HK-2 (cell line): ENCODE measurements at regions not wholly inside any gene's neighbourhood (a gene's known extent, or its start where the extent isn't known, plus 50 kb on each side); places are given as distances from the start of the nearest gene placed in this dataset.

Experiments used
- DNase-seq: peaks from one replicate; pipeline ENCODE4 v3.0.0-alpha.2; 2018; ENCODE audit not compliant: unreplicated experiment

- DNase-seq, result no peak
These were observed 333.4 kb upstream of the CHD6 start for GRCh38 chr20:41951615-41952014.

GRCh38 chr20:41939659-41940058 lies 321.5 kb upstream of the CHD6 start:
- no peak for DNase-seq

GRCh38 chr20:41938353-41938752 lies 320.2 kb upstream of the CHD6 start:
- DNase-seq, result no peak

DNA sequence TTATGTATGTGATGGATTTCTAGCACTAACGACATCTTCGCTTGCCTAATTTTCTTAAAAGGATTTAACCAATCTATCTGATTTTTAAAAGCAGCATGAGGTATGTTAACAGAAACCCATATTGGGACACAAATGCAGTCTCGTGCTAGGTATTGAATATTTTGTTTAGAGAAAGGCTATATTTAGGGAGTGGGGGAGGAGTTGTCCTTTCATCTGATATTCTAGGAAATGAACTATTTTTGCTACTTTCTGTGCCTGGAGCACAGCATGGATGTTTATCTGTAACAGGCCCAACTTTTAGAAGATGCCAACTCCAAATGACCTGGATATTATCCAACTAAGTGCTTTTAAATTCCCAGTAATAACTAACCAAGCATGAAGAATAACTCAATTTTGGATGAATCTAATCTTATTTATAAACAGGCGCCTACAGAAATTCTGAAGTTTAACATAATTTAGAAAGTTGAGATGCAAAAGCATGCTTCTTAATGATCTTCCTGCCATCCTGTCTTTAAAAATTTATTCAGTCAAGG lies 317.1 kb upstream of the CHD6 start:
- no peak for DNase-seq

DNA sequence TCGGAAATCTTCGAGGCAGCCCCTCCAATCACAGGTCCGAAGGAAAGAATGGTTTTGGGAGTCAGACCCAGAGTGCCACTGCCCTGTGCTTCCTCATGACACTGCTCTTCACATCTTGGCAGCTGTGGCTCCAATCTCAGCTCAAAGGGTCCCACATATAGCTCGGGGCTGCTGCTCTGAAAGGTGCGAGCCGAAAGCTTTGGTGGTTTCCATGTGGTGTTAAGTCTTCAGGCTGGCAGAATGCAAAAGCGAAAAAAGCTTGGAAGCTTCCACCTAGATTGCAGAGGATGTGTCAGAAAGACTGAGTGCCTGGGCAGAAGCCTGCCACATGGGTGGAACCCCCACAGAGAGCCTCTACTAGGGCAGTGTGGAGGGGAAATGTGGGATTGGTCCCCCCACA lies 314.3 kb upstream of the CHD6 start:
- DNase-seq, result no peak

DNA sequence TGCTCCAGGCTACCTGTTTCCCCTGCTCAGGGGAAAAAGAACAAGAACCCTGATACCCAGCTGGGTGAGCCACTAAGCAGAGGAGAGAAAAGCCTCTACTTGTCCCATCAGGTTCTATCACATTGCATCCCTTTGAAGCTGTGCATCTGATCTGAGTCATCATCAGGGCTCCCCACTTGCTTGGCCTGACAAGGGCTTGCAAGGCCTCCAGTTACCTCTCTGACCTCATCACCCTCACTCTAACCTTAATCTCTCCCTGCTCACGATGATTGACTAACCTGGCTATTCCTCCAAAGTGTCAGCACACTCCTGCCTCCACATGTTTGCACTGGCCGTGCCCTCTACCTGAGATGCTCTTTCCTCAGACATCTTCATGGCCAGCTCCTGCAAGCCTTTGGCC lies 309.5 kb upstream of the CHD6 start:
- no peak for DNase-seq

DNA sequence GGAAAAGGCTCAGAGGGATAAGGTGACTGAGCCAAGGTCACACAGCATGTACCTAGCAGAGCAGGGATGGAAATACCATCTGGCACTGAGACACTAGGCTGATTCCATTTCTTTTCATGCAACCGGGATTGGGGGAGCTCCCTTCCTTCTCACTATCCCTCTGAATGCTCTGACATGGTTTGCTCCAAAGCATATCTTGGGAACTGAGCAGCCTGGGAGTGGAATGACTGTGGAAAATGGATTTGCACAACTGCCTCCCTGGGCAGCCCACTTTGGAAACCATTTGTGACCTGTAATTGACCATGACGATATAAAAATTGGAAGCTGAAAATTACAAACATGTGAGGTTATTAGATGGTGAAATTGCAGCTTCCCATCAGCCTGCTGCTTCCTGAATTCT lies 309.0 kb upstream of the CHD6 start:
- no peak for DNase-seq

- DNase-seq, result no peak
These were observed 307.3 kb upstream of the CHD6 start for GRCh38 chr20:41925476-41925875.

DNA sequence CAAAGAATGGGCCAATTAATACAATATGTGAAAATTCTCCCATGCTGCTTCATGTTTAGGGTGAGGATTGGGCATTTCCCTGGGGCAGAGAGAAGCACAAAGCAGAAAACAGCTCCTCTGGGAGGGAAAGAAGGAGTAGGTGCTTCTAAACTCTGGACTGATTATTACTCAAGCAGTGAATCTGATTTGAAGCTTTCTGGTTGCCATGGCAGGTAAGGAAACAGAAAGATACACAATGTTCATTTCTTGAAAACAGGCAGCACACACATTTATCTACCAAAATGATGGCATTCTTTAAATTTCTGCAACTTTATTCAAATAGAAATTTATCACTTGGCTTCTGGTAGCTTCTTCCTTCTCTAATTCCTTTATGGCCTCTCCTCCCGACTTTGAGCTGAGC lies 305.4 kb upstream of the CHD6 start:
- DNase-seq, result no peak

- no peak for DNase-seq
These were observed 295.0 kb upstream of the CHD6 start for GRCh38 chr20:41913146-41913545.

DNA sequence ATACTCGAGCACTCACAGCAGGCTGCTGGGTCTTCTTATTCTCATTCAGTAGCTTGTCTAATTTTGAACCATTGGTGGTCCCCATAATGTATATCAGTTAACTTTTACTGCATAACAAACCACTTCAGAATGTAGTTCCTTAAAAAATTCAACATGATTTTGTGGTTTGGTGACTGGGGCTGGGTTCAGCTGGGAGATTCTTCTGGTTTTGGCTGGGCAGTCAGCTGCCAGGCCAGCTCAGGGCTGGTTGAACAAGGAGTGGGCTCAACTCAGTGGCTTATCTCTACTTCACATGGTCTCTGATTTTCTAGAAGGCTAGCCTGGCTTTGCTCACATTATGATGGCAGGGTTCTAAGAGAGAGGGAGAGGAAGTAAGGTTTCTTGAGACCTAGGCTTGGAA lies 292.4 kb upstream of the CHD6 start:
- DNase-seq, result no peak

DNA sequence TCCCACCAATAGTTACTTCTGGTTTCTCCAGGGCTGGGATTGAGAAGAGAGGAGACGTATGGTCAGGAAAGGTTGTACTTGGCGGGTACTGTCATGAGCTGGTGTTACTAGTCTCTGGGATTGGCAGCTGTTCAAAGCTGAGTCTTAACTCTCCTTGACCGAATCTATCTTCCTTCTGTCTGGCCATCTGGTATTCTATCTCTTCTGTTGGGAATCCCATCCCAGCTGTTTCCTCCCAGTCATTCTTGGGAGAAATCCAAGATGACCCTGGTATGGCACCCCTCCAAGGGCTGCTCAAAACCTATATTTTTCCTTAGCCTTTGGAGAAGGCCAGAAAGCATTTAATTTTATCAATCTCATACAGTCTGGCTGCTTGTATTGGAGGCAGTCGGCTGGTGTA lies 287.0 kb upstream of the CHD6 start:
- DNase-seq, result no peak

- no peak for DNase-seq
These were observed 285.4 kb upstream of the CHD6 start for GRCh38 chr20:41903586-41903985.

DNA sequence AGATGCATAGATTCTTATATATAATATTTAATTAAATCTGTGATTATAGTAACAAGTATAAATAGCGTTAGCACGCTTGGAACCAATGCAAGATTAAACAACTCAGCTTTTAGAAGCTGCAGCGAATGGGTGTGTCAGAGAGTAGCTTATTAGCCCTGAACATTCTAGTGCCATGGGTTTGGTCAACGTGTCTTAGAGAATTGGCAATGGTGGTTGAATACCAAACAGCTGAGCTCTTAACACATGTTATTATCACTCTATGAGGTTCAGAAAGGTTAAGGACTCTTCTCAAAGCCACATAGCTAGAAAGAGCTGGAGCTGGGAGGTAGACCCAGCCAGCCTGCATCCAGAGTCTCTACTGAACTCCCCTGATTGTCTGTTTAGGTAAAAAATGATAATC lies 284.2 kb upstream of the CHD6 start:
- no peak for DNase-seq

DNA sequence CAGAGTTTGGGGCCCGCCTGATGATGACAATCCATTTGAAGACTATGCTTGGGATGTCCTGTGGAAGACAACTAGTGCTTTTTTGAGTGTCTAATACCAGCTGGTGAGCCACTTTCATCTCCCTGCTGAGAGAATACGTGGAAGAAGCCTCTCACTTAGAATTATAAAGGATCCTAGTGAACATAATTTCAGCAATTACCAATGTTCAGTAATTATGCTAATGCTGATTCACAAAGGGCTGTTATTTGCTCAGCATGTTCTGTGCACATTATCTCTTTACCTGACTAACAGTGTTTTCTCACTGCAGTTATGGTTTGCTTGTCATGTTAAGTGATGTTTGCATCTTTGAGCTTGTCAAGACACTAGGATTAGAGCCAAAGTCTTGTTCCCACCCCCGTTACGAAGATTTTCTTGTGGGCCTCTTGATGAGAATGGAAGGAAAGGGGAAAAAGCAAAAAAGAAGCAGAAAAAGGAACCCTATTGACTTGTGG lies 282.1 kb upstream of the CHD6 start:
- DNase-seq, result no peak

DNA sequence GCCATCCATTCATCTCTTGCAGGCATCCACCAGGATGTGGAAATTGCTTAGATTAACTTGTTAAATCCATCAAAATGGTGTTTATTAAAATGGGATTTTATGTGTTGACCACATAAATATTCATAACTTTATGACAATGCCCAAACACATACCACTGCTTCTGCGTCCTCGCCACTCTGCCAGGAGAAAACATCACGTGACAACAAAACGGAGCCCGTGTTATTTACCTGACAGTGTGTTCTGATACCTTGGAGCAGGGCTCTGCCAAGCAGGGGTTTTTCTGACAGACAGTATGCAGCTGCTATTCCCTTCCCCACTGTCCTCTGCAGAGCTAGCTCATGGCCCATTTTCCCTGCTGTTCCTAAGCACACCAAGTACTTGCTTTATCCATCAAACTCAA lies 279.5 kb upstream of the CHD6 start:
- DNase-seq, result no peak

DNA sequence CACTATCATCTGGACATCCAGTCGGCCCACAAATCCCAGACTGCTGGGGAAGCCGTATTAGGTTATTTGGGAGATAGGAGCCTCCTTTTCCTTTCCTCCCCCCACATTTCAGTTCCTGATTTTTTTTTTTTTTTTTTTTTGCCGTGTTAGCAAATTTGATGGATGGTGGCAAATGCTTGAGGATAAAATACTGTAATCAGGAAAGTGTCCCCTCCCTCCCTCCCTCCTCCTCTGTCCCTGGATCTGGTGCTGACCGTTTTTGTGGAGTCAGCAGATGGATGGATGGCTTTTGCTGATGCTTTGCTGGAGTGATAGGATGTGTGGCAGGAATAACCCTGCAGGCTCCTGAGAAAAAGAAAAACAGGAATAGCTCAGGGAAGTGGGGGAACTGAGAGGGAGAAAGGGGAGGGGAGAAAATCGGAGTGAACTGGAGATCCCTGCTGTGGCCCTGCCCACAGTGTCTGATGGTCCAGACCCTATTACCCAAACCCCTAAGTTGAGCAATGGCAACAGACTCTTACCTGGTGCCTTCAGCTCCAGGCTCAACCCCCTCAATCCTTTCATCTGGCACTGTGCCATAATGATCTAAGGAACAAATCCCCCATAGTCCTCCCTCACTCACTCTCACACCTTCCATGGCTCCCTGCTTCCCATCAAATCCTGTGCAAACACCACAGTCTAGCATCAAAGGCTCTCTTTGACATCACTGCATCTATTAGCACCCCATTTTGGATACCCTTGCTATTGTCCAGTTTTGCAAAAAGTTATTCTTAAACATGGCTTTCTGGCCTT lies 277.3 kb upstream of the CHD6 start:
- no peak for DNase-seq

DNA sequence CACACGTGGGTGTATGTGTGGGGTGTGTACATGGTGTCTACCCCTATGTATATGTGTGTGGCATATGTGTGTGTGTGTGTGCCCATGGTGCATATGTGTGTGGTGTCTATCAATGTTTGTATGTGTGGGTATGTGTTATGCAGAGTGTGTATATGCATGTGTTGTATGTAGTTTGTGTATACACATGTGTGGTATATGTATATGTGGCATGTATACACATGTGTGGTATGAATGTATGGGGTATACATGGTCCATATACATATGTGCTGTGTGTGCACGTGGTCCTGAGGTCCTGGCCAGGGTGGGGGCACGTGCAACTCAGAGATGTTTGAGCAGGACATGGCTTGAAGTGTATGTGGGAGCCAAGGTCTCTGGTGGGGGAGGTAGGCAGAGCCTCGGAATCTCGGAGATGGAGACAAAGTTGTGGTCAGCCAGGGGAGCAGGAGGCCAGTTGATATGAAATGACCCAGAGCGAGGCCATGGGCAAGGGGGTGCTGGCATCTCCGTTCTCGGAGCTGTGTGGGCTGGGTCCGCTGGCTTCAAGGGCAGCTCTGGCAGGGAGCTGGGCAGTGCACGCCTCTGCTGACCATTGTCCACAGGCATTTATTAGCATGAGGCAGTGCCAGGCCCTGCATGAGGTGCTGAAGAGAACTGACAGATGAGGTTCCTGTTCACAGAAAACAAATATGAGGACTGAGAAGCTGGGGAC lies 276.2 kb upstream of the CHD6 start:
- no peak for DNase-seq

DNA sequence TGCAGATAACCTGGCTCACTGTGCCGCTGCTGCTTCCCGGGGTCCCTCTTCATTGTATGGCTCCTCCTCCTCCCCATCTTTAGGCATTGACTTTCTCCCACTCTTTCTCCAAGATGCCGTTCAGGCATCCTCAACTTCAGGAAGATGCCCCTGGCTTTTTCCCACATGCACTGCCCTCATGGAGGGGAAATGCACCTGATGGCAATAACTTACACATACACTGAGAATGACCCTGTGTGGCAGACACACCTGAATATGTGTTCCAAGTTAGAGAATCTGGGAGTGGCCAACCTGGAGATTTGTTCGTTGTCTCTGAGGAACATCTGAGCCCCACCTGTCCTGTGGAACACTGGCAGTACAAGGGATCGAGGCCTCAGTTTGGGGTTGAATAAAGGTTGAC lies 273.9 kb upstream of the CHD6 start:
- no peak for DNase-seq

DNA sequence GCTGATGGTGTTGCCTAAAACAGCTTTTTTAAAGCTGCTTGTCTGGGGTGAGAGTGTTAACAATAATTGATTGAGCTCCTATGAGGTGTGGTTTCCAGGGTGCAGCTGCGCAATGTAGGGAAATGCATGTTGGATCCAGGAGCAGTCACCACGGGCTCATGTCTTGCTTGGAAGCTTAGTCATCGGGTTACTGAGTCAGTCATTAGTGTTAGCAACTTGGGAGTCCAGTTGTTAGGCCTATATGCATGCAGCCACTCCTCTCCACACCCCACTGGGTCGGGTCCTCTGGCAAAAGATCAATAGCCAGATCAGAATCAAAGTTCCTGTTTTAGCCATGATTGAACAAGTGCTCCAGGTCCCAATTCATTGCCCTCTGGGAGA lies 271.7 kb upstream of the CHD6 start:
- DNase-seq, result no peak

DNA sequence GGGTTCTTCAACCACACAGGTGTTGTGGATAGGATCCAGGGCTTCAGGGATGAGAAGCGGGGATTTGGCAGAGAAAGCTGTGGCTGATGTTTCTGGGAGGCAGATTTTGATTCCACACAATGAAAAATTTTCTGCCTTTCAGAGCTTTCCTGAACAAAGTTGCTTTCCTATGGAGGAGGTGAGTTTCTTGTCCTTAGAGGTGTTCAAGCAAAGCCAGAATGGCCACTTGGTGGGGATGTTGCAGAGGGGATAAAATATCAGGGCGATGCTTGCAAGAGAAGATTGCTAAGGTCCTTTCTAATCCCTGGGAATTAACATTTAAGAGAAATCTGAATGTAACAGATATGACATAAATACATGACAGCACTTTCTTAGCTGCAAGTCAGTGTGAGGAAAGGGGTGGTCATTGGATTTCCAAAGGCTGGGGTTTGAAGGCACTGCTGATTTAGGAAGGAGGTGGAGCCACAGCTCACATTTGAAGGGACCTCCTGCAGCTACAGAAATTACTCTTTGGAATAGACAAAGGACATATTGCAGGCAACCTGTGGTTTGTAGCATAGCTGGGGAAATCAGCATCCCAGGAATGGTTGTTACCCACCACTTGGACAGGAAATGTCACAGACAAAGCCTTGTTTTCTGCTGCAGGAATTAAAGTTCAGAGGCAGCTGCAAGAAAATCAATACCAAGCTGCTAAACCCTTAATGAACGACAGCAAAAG lies 271.1 kb upstream of the CHD6 start:
- DNase-seq, result no peak

DNA sequence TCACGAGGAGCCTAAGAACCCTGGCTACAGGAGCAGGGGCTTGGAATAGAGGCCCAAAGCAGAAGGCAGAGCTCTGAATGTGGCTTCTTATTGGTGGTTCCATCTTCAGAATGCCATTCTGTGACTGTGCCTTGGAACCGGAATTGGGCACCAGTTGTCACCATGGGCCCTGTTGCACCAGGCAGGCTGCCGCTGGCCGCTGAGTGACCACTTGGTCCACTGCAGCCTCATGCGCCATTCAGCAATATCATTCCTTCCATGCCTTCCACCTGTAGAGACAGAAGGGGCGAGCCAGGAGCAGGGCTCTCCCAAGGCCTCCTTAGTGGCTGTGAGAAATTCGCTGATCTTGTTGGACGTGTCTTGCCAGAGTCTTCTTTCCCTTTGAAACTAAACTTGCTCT lies 270.3 kb upstream of the CHD6 start:
- no peak for DNase-seq

DNA sequence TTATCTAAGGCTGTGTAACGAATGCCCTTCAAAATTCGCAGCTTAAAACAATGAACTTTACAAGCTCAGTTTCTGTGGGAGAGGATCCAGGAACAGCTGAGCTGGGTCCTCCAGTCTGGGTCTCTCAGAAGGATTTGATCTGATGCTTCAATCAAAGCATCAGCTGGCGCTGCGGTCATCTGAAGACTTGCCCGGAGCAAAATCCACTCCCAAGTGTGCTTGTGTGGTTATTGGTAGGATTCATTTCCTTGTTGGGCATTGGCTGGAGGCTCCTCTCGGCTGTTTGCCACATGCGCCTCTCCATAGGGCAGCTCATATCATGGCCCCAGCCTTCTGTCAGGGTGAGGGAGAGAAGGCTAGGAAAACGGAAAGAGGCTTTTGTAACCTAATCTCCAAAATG lies 269.3 kb upstream of the CHD6 start:
- no peak for DNase-seq
